Renal pelvis (tissue), 1 donor: ENCODE measurements at regions not wholly inside any gene's neighbourhood (a gene's known extent, or its start where the extent isn't known, plus 50 kb on each side); places are given as distances from the start of the nearest gene placed in this dataset.
"Not testable (repeated sequence)": the region's sequence is repeated elsewhere in the genome, so short reads cannot be mapped to it uniquely, and the experiment has no call there.

Experiments used
- DNase-seq: peaks from one replicate; pipeline ENCODE4 v3.0.0-alpha.2; 2013

DNA sequence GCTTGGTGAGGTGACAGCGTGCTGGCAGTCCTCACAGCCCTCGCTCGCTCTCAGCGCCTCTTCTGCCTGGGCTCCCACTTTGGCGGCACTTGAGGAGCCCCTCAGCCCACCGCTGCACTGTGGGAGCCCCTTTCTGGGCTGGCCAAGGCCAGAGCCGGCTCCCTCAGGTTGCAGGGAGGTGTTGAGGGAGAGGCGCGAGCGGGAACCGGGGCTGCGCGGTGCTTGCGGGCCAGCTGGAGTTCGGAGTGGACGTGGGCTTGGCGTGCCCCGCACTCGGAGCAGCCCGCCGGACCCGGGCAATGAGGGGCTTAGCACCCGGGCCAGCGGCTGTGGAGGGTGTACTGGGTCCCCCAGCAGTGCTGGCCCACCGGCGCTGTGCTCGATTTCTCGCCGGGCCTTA lies 134.2 kb upstream of the BASP1 start:
- DNase-seq: not testable (repeated sequence)

- DNase-seq: no peak
Observed at GRCh38 chr5:17087035-17087434, 130.4 kb upstream of the BASP1 start.

DNA sequence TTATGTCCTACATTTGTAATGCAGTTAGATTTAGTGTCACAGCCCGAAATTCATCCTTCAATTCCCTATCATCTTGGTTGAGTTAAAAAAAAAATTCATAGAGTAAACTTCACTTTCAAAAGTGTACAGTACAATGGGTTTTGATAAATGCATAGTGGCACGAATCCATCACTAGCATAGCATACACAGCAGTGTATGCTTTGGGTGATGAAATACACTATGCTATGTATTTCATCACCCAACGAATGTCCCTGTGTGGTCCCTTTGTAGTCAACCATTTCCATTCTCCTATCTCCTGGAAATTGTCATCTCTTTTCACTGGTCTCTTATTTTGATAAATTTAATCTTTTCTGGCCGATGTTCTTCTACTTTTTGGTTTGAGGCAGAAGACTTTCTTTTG lies 129.4 kb upstream of the BASP1 start:
- no peak for DNase-seq

GRCh38 chr5:17089001-17089400 lies 128.4 kb upstream of the BASP1 start:
- DNase-seq: no peak

- no peak for DNase-seq
Observed at GRCh38 chr5:17089690-17090089, 127.7 kb upstream of the BASP1 start.

GRCh38 chr5:17090839-17091238 lies 126.6 kb upstream of the BASP1 start:
- no peak for DNase-seq

GRCh38 chr5:17094830-17095229 lies 122.6 kb upstream of the BASP1 start:
- DNase-seq: no peak

DNA sequence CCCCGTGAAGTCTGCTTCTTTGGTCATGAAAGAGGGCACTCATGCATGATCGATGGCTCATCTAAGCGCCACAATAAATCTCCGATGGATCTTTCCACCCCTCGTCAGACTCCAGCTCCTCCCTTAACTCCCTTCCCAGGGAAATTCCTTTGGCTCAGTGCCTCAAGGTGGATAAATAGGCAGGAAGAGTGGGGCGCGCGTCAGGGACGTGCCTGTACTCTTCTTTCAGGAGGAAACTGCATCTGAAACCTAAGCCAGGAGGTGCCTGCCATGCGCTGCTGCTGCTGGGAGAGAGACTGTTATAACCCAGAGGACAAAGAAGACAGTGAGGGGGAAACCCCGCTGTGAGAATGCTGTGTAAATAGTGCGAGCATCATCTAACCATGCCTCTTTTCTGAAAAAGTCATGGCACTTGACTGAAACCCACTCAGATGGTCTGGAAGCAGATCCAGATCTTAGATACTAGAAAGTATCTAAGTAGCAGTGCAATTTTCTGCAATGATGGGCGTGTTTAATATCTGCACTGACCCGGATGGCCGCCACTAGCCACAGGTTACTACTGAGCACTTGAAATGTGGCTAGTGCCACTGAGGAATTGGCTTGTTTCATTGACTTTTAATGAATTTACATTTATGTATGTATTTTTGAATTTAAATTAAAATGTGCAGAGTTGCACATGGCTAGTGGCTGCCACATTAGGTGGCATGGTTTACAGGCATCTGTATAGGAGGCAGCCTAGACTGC lies 120.3 kb upstream of the BASP1 start:
- DNase-seq: peak; percentile 91

DNA sequence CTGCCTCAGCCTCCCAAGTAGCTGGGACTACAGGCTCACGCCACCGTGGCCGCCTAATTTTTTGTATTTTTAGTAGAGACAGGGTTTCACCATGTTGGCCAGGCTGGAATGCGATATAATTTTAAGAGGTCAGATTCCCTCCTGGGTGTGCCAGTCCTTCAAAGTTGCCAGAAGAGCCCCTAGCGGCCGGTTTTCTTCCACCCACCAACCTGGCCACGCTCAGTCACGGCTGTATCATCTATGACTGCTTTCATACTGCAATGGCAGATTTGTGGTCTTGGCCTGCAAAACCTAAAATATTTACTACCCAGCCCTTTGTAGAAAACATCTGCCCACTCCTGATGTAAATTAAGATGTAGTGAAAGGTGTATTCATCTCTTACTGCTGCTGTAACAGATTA lies 117.5 kb upstream of the BASP1 start:
- DNase-seq: no peak

DNA sequence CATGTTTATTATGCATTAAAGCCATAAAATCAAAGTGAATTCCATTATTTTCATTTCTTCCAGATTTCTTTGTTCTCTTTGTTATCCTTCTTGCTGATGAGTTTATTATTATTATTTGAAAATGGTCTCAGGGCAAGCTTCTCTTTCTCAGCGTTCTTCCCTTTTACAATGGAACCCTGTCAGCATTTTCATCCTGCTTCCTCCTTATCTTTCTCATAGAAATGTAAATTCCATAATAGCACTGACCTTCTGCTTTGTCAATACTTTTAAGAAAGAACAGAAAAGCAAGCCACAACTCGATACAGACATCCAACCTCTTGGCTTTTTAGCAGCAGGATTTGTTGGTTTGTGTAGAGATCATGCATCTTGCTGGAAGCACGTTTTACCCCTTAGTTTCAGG lies 114.0 kb upstream of the BASP1 start:
- no peak for DNase-seq

- DNase-seq: no peak
Observed at GRCh38 chr5:17105744-17106418, 111.5 kb upstream of the BASP1 start.

DNA sequence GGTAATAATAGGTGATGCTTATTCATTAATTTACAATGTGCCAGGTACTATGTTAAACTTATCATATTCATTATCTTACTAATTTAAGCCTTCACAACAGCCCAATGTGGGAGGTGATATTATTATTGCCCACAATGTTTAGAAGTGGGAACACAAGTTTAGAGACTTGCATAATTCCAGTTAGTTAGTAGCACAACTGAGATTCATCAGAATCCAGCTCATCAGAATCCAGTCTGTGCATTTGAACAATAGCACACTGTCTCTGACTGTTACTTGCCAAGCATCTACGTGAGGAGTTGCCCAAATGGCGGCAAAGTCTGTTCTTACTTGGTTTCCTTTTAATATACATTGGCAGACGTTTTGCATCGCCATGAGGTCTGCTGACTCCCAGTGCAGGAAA lies 110.9 kb upstream of the BASP1 start:
- DNase-seq: no peak

DNA sequence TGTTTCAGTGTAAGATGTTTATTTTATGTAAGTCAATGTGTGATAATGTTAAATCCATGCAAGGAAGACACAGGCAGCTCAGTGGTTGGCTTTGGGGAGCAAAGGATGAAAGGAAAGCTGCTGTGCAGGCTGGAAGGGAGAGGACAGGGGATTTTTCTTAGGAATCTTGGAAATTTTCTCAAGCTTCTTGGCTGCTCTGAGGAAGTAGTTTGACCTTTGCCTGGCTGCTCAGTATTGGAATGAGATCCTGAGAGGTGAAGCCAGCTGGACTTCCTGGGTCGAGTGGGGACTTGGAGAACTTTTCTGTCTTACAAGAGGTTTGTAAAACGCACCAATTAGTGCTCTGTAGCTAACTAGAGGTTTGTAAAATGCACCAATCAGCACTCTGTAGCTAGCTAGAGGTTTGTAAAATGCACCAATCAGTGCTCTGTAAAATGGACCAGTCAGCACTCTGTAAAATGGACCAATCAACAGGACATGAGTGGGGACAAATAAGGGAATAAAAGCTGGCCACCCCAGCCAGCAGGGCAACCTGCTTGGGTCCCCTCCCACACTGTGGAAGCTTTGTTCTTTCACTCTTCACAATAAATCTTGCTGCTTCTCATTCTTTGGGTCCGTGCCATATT lies 105.2 kb upstream of the BASP1 start:
- not testable (repeated sequence) for DNase-seq

- no peak for DNase-seq
Observed at GRCh38 chr5:17113174-17113958, 104.1 kb upstream of the BASP1 start.

DNA sequence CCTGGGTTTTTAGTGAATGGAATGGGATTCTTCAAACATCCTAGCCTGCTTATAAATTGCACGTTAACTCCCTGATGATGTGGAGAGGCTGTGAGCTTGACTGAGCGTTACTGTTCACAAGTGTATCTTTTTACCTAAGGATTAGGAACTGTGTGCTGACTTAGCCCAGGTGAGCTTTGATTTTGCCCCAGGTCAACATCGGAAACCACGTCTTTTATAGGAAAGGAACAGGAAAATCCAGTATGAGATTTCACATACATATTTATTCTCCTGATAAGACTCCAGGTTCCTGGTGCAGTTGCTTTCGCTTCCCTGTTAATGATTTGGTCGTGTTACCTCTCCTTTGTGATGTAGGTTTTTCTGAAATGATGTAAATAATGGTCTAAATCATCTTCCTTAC lies 103.2 kb upstream of the BASP1 start:
- DNase-seq: no peak

DNA sequence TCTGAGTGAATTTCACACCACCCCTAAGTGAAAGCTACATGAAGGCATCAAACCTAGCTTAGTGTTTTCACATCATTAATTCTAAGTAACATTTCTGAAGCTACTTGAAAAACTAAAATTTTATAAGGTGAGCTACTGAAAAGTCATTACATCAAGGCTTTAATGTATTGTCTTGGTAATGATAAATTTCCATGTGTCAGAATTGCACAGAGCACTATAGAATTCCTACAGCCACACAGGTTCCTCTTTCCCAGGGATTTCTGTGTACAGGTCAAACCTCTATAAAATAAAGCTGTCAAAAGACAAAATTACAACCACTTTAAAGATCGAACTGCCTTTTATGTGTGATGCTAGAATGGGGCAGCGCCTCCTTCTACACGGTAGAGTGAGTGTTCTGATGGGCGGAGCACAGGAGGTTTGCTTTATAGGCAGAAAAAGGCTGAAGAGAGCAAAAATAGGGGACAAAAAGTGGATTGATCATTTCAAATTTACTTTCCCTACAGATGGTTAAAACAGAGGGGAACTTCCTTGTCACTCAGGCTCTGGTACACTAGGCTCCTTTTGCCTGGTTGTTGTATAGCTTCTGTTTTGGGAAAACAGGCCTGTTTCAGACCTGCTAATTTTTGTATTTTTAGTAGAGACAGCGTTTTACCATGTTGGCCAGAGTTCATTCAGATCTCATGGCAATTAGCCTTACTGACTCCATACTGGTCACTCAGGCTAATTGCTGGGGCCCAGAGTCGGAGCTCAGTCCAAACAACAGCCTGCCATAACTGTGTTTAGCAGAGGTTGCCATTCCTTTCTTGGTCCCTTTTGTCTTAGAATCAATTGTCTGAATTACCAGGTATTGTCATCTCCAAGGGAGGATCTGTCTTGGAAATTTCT lies 102.5 kb upstream of the BASP1 start:
- no peak for DNase-seq

GRCh38 chr5:17115855-17116254 lies 101.6 kb upstream of the BASP1 start:
- no peak for DNase-seq

DNA sequence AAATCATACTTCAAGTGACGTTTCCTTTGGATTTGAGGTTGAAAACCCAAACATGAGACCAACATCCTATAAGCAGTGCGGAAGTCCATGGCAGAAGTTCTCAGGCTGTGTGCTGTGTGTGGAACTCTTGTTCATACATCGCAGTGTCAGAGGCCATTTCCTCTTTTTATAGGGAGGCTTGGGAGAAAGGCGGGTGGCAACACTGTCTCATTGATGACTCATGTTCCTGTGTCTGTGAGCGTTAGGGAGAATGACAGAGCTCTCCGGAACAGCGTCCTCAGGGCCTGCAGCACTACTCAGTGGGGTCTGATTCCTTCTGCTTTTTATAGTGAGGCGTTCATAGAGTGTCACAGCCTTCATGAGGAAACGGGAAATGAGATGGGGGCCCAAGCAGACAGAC lies 98.8 kb upstream of the BASP1 start:
- DNase-seq: no peak

DNA sequence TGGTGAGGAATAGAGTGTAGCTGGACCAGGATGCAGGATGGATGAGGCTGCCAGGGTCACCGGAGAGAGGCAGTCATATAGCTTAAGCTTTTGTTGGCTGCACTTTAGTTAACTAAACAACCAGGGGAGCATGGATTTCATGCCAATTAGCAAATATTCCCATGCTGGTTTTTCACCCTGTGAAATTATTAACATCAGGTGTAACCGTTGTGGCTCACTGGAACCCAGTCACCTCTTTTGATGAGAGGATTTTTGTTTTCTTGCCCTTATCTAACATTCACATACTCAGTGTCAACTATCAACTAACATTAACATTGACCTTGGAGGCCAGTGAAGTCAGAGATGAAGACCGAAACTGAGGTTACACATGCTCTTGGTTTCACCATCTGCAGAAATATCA lies 97.2 kb upstream of the BASP1 start:
- no peak for DNase-seq

DNA sequence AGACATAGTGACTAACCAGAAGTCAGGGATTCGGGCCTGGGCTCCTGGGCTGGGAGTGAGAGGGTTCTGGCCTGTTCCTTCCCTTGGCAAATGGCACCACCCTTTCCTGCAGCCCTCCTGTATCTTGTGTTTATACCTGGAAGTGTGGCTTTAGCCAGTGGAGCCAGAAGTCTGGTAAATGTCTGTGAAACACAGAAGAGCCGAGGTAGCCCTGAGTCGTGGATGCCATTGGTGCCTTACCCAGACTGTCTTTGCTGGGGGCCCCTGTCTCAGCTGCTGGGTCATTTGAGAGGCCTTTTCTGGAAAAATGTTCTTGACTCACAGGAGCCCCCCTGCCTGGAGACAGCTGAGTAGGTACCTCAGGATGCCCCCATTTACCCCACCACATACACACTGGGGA lies 95.7 kb upstream of the BASP1 start:
- DNase-seq: no peak

DNA sequence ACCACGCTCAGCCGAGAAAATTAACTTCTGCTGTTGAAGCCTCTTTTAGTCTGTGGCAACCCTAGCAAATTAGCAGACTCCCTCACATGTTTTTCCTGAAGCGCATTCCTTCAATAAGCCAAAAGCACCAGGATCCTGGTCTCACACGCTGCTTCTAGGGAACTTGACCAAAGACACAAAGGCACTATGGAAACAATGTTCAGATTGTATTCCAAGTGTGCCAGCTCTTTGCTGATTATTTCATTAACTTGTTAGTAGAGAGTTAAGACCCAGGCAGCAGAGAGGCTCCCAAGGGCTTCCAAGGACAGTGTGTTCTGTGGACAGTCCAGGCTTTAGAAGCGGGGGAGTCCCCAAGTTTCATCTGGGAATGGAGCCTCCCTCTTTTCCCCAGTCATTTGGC lies 94.4 kb upstream of the BASP1 start:
- no peak for DNase-seq

DNA sequence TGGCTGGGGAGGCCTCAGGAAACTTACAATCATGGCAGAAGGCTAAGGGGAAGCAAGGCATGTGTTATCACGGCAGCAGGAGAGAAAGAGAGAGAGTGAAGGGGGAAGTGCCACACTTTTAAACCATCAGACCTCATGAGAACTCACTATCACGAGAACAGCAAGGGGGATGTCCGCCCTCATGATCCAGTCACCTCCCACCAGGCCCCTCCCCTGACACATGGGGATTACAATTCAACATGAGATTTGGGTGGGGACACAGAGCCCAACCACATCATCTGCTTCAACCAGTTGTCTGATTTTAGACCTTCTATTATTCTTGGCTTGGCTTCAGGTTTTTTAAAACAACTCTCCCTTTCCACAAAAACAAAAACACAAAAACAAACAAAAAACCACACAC lies 93.7 kb upstream of the BASP1 start:
- DNase-seq: not testable (repeated sequence)
